Ovary (tissue), 7 donors: ENCODE measurements at regions not wholly inside any gene's neighbourhood (a gene's known extent, or its start where the extent isn't known, plus 50 kb on each side); places are given as distances from the start of the nearest gene placed in this dataset.

Experiments used
- DNase-seq, 5 donors: peaks; one replicate each; pipeline ENCODE4 v3.0.0-alpha.2; 2019 to 2020
- H3K27ac ChIP-seq, 2 donors: fragments of 200-600 bp; one replicate each; pipeline versions ENCODE4 v1.5.1 to v1.8.0; 2019 to 2022
- H3K27me3 ChIP-seq: fragments of 200-600 bp; one replicate; pipeline ENCODE4 v1.8.0; 2022
- H3K36me3 ChIP-seq: fragments of 200-600 bp; sonication (generic); one replicate; pipeline ENCODE4 v1.5.1; 2019
- H3K4me1 ChIP-seq: one replicate; pipeline ENCODE4 v1.8.1; 2013; ENCODE audit warnings: mild to moderate bottlenecking, moderate library complexity; ENCODE audit not compliant: insufficient read depth
- H3K4me3 ChIP-seq: fragments of 200-600 bp; sonication (generic); one replicate; pipeline ENCODE4 v1.5.1; 2017
- H3K9me3 ChIP-seq, 2 donors: fragments of 200-600 bp in 1 of 2; sonication (generic) in 1 of 2; one replicate each; pipeline versions ENCODE4 v1.5.1 to v1.8.1; 2013 to 2019; ENCODE audit warnings: mild to moderate bottlenecking in 1 of 2, moderate library complexity in 1 of 2
- CTCF ChIP-seq, 3 donors: fragments of 450-650 bp in 2 of 3; fragments of 200-600 bp in 1 of 3; IDR thresholded peaks; one replicate each; pipeline versions ENCODE4 v1.5.1 to v1.8.0; 2016 to 2022; ENCODE audit warnings: antibody characterized with exemption in 3 of 3, mild to moderate bottlenecking in 1 of 3
- EP300 ChIP-seq: sonication (generic); formaldehyde crosslinking; IDR thresholded peaks from one replicate; pipeline ENCODE4 v1.6.1; 2017; ENCODE audit warnings: antibody characterized with exemption
- POLR2A ChIP-seq: fragments of 450-650 bp; IDR thresholded peaks from one replicate; pipeline ENCODE4 v1.6.1; 2017; ENCODE audit warnings: antibody characterized with exemption, mild to moderate bottlenecking, moderate library complexity
- WGBS, 3 donors: extraction: QIAGEN DNeasy Blood & Tissue Kit in 1 of 3; methylation state at CpG; one replicate each; pipeline versions ENCODE4 v1.1.5 to v1.1.7; 2013 to 2017; 5-methylcytosine and 5-hydroxymethylcytosine counted together
- intact Hi-C, 4 donors: fragments of 100-400 bp; cut with DNase I; formaldehyde crosslinking; loops; one replicate each; pipeline versions ENCODE4 v1.11.0 to v1.15.1; 2022 to 2023
- donor health status: DM: no; HTN: no; CAD: no; lungs with moderate emphysema.
- donor health status: DM: no; HTN: no; CAD: no.
- donor health status: Bipolar disorder and iron deficiency.
- donor health status: DM: no; HTN: no; CAD: no.
- donor health status: DM: yes; HTN: yes; CAD: no.

DNA sequence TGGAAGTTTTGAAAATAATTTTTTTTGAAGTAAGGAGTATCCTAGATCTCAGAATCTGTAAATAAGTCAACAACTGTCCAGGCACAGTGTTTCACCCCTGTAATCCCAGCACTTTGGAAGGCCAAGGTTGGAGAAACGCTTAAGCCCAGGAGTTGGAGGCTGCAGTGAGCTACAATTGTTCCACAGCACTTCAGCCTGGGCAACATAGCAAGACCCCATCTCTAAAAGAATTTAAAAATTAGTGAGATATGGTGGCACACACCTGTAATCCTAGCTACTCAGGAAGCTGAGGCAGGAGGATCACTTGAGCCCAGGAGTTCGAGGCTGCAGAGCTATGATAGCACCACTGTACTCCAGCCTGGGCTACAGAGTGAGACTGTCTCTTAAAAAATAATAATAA lies 87.2 kb upstream of the ZNF507 start:
- 86 to 91% (median 87%) methylated on average over 2 of the region's 2 CpGs for WGBS, 3 donors
- Histone ChIP-seq H3K27me3 (no peaks in the 10 kb centered on the region), H3K27ac (no peak overlapping the region), H3K36me3 (no peaks in the 10 kb centered on the region), H3K9me3 (no peaks in the 10 kb centered on the region), H3K4me3 (no peak overlapping the region), H3K4me1 (no peaks in the 10 kb centered on the region)
- intact Hi-C loops, result no loop called here
- TF ChIP-seq EP300 (no peak), CTCF (IDR thresholded peaks at IDR 0.05) (no peak), POLR2A (no peak)
- DNase-seq, result no peak

DNA sequence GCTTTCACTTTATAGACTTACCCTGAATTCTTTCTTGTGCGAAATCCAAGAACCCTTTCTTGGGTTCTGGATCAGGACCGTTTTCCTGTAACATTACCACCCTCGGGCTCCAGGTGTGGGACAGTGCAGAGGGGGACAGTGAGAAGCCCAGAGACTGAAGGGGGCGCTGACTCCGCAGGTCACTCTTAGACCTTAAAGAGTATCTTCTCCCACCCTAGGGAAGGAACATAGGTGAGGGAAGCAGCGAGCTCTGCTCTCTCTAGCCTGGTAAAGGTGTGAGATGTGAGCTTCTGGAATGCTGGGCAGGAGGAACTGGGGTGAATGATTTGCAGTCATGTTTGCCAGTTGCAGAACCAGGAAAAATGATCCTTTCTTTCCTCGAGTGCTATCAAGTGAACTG lies 80.8 kb upstream of the ZNF507 start:
- intact Hi-C loops, result no loop called here
- H3K4me3 ChIP-seq, result no peak overlapping the region
- 85 to 92% (median 89%) methylated on average over 7 of the region's 7 CpGs for WGBS, 3 donors

DNA sequence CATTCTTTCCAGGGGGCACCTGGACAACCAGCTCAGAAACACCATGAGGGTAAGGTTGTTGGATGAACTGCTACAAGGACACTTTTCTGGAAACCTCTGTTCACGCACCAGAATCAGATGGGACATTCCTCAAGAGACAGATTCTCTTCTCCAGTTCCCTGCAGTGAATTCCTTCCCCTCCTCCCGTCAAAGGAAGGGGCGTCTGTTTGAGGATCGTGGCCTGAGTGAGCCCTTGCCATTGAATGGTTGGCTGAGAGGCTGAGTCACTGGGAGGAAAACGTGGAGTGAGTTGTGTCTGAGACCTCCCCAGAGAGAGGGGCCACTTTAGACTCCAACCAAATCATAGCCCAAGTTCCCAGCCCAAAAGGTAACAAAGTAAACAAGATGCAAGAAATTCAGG lies 79.4 kb upstream of the ZNF507 start:
- TF ChIP-seq EP300, result no peak
- no peak for TF ChIP-seq POLR2A
- no peak for TF ChIP-seq CTCF (IDR thresholded peaks at IDR 0.05)
- WGBS, 3 donors, result 35 to 45% (median 37%) methylated on average over 5 of the region's 5 CpGs
- Histone ChIP-seq H3K27ac (no peak overlapping the region), H3K9me3 (peaks cover 0 to 5% of the 10 kb centered on the region in 2 donors), H3K4me1 (no peaks in the 10 kb centered on the region), H3K27me3 (no peaks in the 10 kb centered on the region), H3K36me3 (no peaks in the 10 kb centered on the region), H3K4me3 (no peak overlapping the region)
- intact Hi-C loops, result no loop called here
- no peak for DNase-seq

More for the DNA sequence above, 80.8 kb upstream of the ZNF507 start:
- Histone ChIP-seq H3K36me3 (no peaks in the 10 kb centered on the region), H3K27ac (no peak overlapping the region), H3K9me3 (peaks cover 0 to 5% of the 10 kb centered on the region in 2 donors), H3K4me1 (no peaks in the 10 kb centered on the region), H3K27me3 (no peaks in the 10 kb centered on the region)
- TF ChIP-seq CTCF (IDR thresholded peaks at IDR 0.05), result no peak
- TF ChIP-seq POLR2A, result no peak
- no peak for TF ChIP-seq EP300
- no peak for DNase-seq

GRCh38 chr19:32266460-32266859 lies 79.0 kb upstream of the ZNF507 start:
- no peak overlapping the region for H3K4me3 ChIP-seq
- intact Hi-C loops, result no loop called here
- H3K9me3 ChIP-seq, result peaks cover 0 to 5% of the 10 kb centered on the region in 2 donors
- H3K27ac ChIP-seq, result no peak overlapping the region
- TF ChIP-seq CTCF (IDR thresholded peaks at IDR 0.05) (no peak), POLR2A (no peak), EP300 (no peak)
- H3K4me1 ChIP-seq, result no peaks in the 10 kb centered on the region
- H3K36me3 ChIP-seq, result no peaks in the 10 kb centered on the region
- H3K27me3 ChIP-seq, result no peaks in the 10 kb centered on the region
- WGBS, 3 donors, result 23 to 38% (median 28%) methylated on average over 5 of the region's 5 CpGs
- no peak for DNase-seq

GRCh38 chr19:32268381-32268780 lies 77.0 kb upstream of the ZNF507 start:
- TF ChIP-seq POLR2A, result no peak
- TF ChIP-seq EP300, result no peak
- TF ChIP-seq CTCF (IDR thresholded peaks at IDR 0.05), result no peak
- H3K36me3 ChIP-seq, result no peaks in the 10 kb centered on the region
- H3K27me3 ChIP-seq, result no peaks in the 10 kb centered on the region
- no peak overlapping the region for H3K27ac ChIP-seq
- no peak for DNase-seq
- H3K9me3 ChIP-seq, result peaks cover 0 to 4% of the 10 kb centered on the region in 2 donors
- 52 to 58% (median 53%) methylated on average over 3 of the region's 3 CpGs for WGBS, 3 donors
- no peak overlapping the region for H3K4me3 ChIP-seq
- H3K4me1 ChIP-seq, result no peaks in the 10 kb centered on the region
- intact Hi-C loops, result no loop called here
